ENCODE measurements at regions not wholly inside any gene's neighbourhood (a gene's known extent, or its start where the extent isn't known, plus 50 kb on each side); places are given as distances from the start of the nearest gene placed in this dataset.

- Histone ChIP-seq H3K27ac (no peak overlapping the region), H3K4me1 (peaks cover 13% of the 10 kb centered on the region; the same call in 2 of the 3 replicates), H3K4me2 (no peak overlapping the region), H3K9me3 (no peaks in the 10 kb centered on the region), H3K4me3 (no peak overlapping the region)
- no peak for TF ChIP-seq RFX5 (IDR thresholded peaks at IDR 0.05)
- no peak for TF ChIP-seq ESRRA (IDR thresholded peaks at IDR 0.05; ENCODE audit: borderline replicate concordance, low read length)
- no peak for TF ChIP-seq CHD2 (IDR thresholded peaks at IDR 0.05; ENCODE audit: low read length, partially characterized antibody)
- no peak for TF ChIP-seq CEBPB (IDR thresholded peaks at IDR 0.05)
- no peak for TF ChIP-seq SREBF2 (IDR thresholded peaks at IDR 0.05)
- TF ChIP-seq ZC3H11A (IDR thresholded peaks at IDR 0.05): no peak
- TF ChIP-seq JUNB (IDR thresholded peaks at IDR 0.05): no peak
- no peak for TF ChIP-seq PBX3 (IDR thresholded peaks at IDR 0.05)
- no peak for TF ChIP-seq FOXS1 (CRISPR knock-in tag; IDR thresholded peaks at IDR 0.05)
- no peak for TF ChIP-seq ELK1 (IDR thresholded peaks at IDR 0.05; ENCODE audit: low read depth, low read length)
- no peak for TF ChIP-seq CHD4 (IDR thresholded peaks at IDR 0.05; ENCODE audit: borderline replicate concordance)
- TF ChIP-seq RCOR1 (IDR thresholded peaks at IDR 0.05; ENCODE audit: low read depth, low read length): no peak
- no peak for TF ChIP-seq ZSCAN20 (CRISPR knock-in tag; IDR thresholded peaks at IDR 0.05)
- no peak for TF ChIP-seq TP53 (CRISPR knock-in tag; IDR thresholded peaks at IDR 0.05)
- 42% methylated on average over 6 of the region's 6 CpGs for WGBS (ENCODE audit: missing lambda C conversion rate)
- DNase-seq (ENCODE audit: low read depth in 1 of 2, low spot score in 1 of 2) (no peak), FAIRE-seq (no peak), ATAC-seq (no peak)
- ChIA-PET CTCF (interaction anchor here (0.9 kb wide), 1 partner anchor 18 kb away, joined by 3 read pairs; no protein-coding TSS in a partner anchor), POLR2A (no interaction called here)
These were observed 53.5 kb upstream of the PRELP start for GRCh38 chr1:203422116-203422515.

- Histone ChIP-seq H3K9me3 (no peaks in the 10 kb centered on the region), H3K4me2 (no peak overlapping the region), H3K27ac (no peak overlapping the region), H3K4me1 (peaks cover 13% of the 10 kb centered on the region; the same call in 2 of the 3 replicates), H3K4me3 (no peak overlapping the region)
- TF ChIP-seq CBX8 (IDR thresholded peaks at IDR 0.05): no peak
- TF ChIP-seq POLR2A (IDR thresholded peaks at IDR 0.05; ENCODE audit: low read length): no peak
- TF ChIP-seq CHD2 (IDR thresholded peaks at IDR 0.05; ENCODE audit: low read length, partially characterized antibody): no peak
- TF ChIP-seq E2F6 (IDR thresholded peaks at IDR 0.05; ENCODE audit: borderline replicate concordance, low read depth): no peak
- TF ChIP-seq RARB (CRISPR knock-in tag; IDR thresholded peaks at IDR 0.05): no peak
- no peak for TF ChIP-seq CHD4 (IDR thresholded peaks at IDR 0.05; ENCODE audit: borderline replicate concordance)
- no peak for TF ChIP-seq ZNF302 (CRISPR knock-in tag; IDR thresholded peaks at IDR 0.05)
- no peak for TF ChIP-seq ATOH8 (CRISPR knock-in tag; IDR thresholded peaks at IDR 0.05; ENCODE audit: low read depth)
- TF ChIP-seq HES2 (IDR thresholded peaks at IDR 0.05): no peak
- TF ChIP-seq NR3C1 (IDR thresholded peaks at IDR 0.05): no peak
- no peak for TF ChIP-seq CEBPB (IDR thresholded peaks at IDR 0.05)
- no peak for TF ChIP-seq JUN (IDR thresholded peaks at IDR 0.05)
- TF ChIP-seq MYC (IDR thresholded peaks at IDR 0.05; ENCODE audit: borderline replicate concordance, low read length): no peak
- no peak for TF ChIP-seq EP300 (IDR thresholded peaks at IDR 0.05)
- no peak for TF ChIP-seq EHMT2 (IDR thresholded peaks at IDR 0.05; ENCODE audit: low read depth)
- TF ChIP-seq POLR2AphosphoS2 (conservative IDR thresholded peaks at IDR 0.05; ENCODE audit: low read length): no peak
- FAIRE-seq (no peak), ATAC-seq (no peak), DNase-seq (ENCODE audit: low read depth in 1 of 2, low spot score in 1 of 2) (no peak)
- ChIA-PET CTCF (interaction anchor here (0.7 to 0.9 kb wide), 2 partner anchors 18 to 85 kb away, joined by 3 to 4 read pairs; no protein-coding TSS in a partner anchor), POLR2A (no interaction called here)
- WGBS (ENCODE audit: missing lambda C conversion rate): 13% methylated on average over 2 of the region's 2 CpGs
These were observed 53.0 kb upstream of the PRELP start for GRCh38 chr1:203422656-203423055.

All from A549 (cell line).